ENCODE measurements at regions not wholly inside any gene's neighbourhood (a gene's known extent, or its start where the extent isn't known, plus 50 kb on each side); places are given as distances from the start of the nearest gene placed in this dataset.

DNA sequence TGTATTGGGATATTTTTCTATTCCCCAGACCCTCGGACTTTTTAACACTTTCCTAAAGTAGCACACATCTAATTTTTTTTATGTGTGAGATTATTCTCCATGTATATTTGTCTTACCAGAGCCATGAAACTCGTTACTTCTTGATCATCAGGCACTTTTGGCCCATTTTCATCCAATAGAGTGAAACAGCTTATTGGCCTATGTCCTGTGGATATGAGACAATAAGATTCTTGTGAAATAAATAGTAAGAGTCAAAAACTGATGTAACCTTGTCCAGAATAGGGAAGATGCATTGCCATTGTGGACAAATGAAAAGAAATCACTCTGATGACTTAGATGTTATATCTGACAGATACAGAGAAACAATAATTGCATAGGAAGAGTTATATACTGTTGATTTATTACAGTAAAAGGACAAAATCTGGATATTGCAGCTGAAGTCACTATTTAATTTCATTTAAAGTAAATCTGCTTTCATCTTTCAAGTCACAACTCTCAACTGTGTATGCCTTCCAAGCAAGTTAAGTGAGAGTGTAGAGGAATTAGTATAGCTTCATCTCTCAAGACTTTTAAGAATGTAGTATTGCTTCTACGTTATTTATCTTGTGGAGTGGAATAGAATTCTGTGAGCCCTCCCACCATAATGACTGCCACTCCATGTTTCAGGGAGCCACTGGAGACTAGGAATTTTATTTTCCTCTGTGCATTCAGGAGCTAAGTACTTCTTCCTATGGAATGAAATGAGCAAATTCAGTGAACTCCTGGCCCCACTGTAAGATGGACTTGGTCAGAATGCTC, 86.9 kb downstream of the ADAMTS1 start:
- in situ Hi-C loops (cut with MboI; ENCODE audit: low sequenced_read_pairs, unreplicated experiment): no loop called here
- TF ChIP-seq, protein P1, sequence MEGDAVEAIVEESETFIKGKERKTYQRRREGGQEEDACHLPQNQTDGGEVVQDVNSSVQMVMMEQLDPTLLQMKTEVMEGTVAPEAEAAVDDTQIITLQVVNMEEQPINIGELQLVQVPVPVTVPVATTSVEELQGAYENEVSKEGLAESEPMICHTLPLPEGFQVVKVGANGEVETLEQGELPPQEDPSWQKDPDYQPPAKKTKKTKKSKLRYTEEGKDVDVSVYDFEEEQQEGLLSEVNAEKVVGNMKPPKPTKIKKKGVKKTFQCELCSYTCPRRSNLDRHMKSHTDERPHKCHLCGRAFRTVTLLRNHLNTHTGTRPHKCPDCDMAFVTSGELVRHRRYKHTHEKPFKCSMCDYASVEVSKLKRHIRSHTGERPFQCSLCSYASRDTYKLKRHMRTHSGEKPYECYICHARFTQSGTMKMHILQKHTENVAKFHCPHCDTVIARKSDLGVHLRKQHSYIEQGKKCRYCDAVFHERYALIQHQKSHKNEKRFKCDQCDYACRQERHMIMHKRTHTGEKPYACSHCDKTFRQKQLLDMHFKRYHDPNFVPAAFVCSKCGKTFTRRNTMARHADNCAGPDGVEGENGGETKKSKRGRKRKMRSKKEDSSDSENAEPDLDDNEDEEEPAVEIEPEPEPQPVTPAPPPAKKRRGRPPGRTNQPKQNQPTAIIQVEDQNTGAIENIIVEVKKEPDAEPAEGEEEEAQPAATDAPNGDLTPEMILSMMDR (IDR thresholded peaks at IDR 0.05; ENCODE audit: borderline replicate concordance, control extremely low read depth, extremely low read depth, insufficient read depth, missing control alignments): no peak
- no peak for DNase-seq (ENCODE audit: low spot score)

DNA sequence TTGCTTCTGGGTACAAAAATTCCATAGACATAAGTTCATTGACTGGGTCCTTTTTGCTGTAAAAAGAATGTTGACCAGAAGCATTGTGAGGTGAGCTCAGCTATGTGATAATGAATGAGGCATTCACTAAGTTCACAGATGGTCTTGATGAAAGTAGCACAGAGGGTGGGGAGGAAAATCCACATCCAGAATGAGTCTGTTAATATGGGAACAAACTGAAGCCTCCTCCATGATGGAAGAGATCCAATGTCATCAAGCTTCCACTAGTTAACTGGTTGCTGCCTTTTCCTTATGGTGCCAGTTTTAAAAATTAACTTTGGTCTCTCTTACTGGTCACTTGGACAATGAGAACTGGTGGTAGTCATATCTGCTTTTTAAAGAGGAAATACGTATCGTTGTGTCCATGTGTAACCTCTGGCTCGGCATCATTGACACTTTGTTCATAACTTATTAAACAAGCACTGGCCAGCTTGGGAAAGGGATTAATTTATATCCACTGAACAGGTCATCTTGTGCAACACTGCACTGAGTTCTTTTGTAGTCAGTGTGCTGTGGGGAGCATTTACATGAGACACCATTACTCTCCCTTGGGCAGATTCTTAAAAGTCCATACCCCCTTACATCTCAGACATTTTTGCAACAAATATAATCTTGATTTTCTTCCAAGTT, 88.6 kb downstream of the ADAMTS1 start:
- TF ChIP-seq, protein P1 (IDR thresholded peaks at IDR 0.05; ENCODE audit: borderline replicate concordance, control extremely low read depth, extremely low read depth, insufficient read depth, missing control alignments): no peak
- in situ Hi-C loops (cut with MboI; ENCODE audit: low sequenced_read_pairs, unreplicated experiment): no loop called here
- DNase-seq (ENCODE audit: low spot score): no peak

GRCh38 chr21:26754853-26755252, 90.4 kb downstream of the ADAMTS1 start:
- in situ Hi-C loops (cut with MboI; ENCODE audit: low sequenced_read_pairs, unreplicated experiment): no loop called here

DNA sequence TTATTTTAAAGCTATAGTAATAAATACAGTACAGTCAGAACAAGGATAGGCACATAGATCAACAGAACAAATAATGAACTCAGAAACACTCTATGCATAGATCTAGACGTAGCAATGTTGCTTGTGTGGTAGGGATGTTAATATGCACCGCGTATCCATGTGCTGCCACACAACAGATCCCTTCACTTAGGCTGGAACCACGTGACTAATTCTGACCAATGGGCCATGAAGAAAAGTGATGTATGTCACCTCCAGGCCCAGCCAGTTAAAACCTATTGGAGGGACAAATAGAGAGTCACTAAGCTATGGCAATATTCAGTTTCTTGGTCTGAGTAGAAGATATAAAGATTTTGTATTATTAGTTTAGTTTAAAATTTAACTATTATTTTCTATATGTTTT, 91.4 kb downstream of the ADAMTS1 start:
- TF ChIP-seq, protein P1 (IDR thresholded peaks at IDR 0.05; ENCODE audit: borderline replicate concordance, control extremely low read depth, extremely low read depth, insufficient read depth, missing control alignments): no peak
- DNase-seq (ENCODE audit: low spot score): no peak
- in situ Hi-C loops (cut with MboI; ENCODE audit: low sequenced_read_pairs, unreplicated experiment): no loop called here

More at GRCh38 chr21:26754853-26755252, 90.4 kb downstream of the ADAMTS1 start:
- TF ChIP-seq, protein P1 (IDR thresholded peaks at IDR 0.05; ENCODE audit: borderline replicate concordance, control extremely low read depth, extremely low read depth, insufficient read depth, missing control alignments): no peak
- no peak for DNase-seq (ENCODE audit: low spot score)

GRCh38 chr21:26752849-26753248, 92.4 kb downstream of the ADAMTS1 start:
- TF ChIP-seq, protein P1 (IDR thresholded peaks at IDR 0.05; ENCODE audit: borderline replicate concordance, control extremely low read depth, extremely low read depth, insufficient read depth, missing control alignments): no peak

DNA sequence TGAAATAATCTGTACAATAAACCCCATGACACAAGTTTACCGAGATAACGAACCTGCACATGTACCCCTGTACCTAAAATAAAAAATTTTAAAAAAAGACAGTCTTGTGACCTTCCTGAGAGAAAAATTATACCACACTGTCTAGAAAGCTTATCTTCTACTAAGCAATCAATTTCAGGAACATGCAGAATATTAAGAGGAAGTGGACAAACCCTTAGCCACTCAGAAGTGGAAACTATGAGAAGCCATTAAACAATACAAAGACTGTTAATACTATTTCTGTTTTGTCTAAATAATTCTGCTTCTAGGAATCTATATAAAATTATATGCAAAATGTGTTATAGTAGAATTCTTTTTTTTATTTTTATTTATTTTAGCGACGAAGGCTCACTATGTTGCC, 93.9 kb downstream of the ADAMTS1 start:
- no peak for DNase-seq (ENCODE audit: low spot score)
- in situ Hi-C loops (cut with MboI; ENCODE audit: low sequenced_read_pairs, unreplicated experiment): no loop called here
- TF ChIP-seq, protein P1 (IDR thresholded peaks at IDR 0.05; ENCODE audit: borderline replicate concordance, control extremely low read depth, extremely low read depth, insufficient read depth, missing control alignments): no peak

More at GRCh38 chr21:26752849-26753248, 92.4 kb downstream of the ADAMTS1 start:
- no peak for DNase-seq (ENCODE audit: low spot score)
- in situ Hi-C loops (cut with MboI; ENCODE audit: low sequenced_read_pairs, unreplicated experiment): no loop called here
